HepG2 (cell line): ENCODE measurements at regions not wholly inside any gene's neighbourhood (a gene's known extent, or its start where the extent isn't known, plus 50 kb on each side); places are given as distances from the start of the nearest gene placed in this dataset.

ENCODE experiments used
- ATAC-seq: fragments of 200-7000 bp; cut with Tn5 transposase; 3 replicates; pipeline ENCODE4 v1.9.1; 2020; ENCODE audit warnings: mild to moderate bottlenecking, moderate library complexity
- BruUV-seq: library from RNA; stranded (reverse); fragments of 400-500 nt; replicated peaks from 2 replicates; lab custom pipeline; 2021; lab: Mats Ljungman, UMichigan
- CTCF ChIA-PET: fragments of 300-600 bp; formaldehyde crosslinking; extraction: SDS; loops from one replicate; lab custom pipeline; 2021; ENCODE audit warnings: low total read pairs, inconsistent platforms, low intra/inter-chr PET ratio; lab: Yijun Ruan, JAX
- POLR2A ChIA-PET: fragments of 350-600 bp; sonication (Branson Sonifier 250); formaldehyde crosslinking; loops from one replicate; lab custom pipeline; 2020; ENCODE audit warnings: antibody characterized with exemption, inconsistent platforms; lab: Yijun Ruan, JAX
- DNase-seq: peaks from one replicate; pipeline ENCODE4 v3.0.0-alpha.2; 2015; ENCODE audit warnings: low spot score
- FAIRE-seq: peaks from 3 replicates; lab custom pipeline; 2011; peaks lifted over from hg19 to GRCh38; lab: Jason Lieb, UNC
- H2AFZ ChIP-seq: one replicate; pipeline ENCODE4 v1.6.1; 2011; ENCODE audit warnings: low read length, inconsistent platforms
- H3K27ac ChIP-seq: fragments of 300-600 bp; 3 replicates; pipeline ENCODE4 v1.8.0; 2011; ENCODE audit warnings: mixed run types, mild to moderate bottlenecking, mixed read lengths, low read length, inconsistent platforms; ENCODE audit not compliant: insufficient read depth; ENCODE audit errors: extremely low read length
- H3K27me3 ChIP-seq, 2 experiments: fragments of 200-600 bp in 1 of 2; 2 replicates in 1 of 2; 3 replicates in 1 of 2; pipeline versions ENCODE4 v1.6.0 to v1.8.0; 2011; ENCODE audit warnings: low read length in 2 of 2, mild to moderate bottlenecking in 2 of 2, moderate library complexity in 2 of 2, inconsistent platforms in 1 of 2; ENCODE audit not compliant: insufficient read depth in 2 of 2, control insufficient read depth in 1 of 2
- H3K36me3 ChIP-seq, 2 experiments: fragments of 200-600 bp in 1 of 2; replicated peaks in 1 of 2; 2 replicates in 1 of 2; 3 replicates in 1 of 2; pipeline versions ENCODE4 v1.5.1 to v1.8.0; 2011; ENCODE audit warnings: low read length in 2 of 2, inconsistent platforms in 1 of 2; ENCODE audit not compliant: insufficient read depth in 2 of 2, control insufficient read depth in 1 of 2
- H3K4me1 ChIP-seq: 2 replicates; pipeline ENCODE4 v1.5.1; 2012; ENCODE audit warnings: low read length, inconsistent platforms; ENCODE audit not compliant: insufficient read depth
- H3K4me2 ChIP-seq: 2 replicates; pipeline ENCODE4 v1.6.0; 2011; ENCODE audit warnings: low read depth, low read length, inconsistent platforms
- H3K4me3 ChIP-seq, 3 experiments: fragments of 200-600 bp in 1 of 3; sonication (generic), shearing (Covaris generic) in 1 of 3; replicated peaks in 1 of 3; 2 replicates each; pipeline ENCODE4 v1.5.1; 2011 to 2016; ENCODE audit warnings: low read length in 3 of 3, inconsistent platforms in 2 of 3, low read depth in 2 of 3, mild to moderate bottlenecking in 2 of 3, control low read depth in 1 of 3, mixed read lengths in 1 of 3; ENCODE audit not compliant: insufficient read depth in 1 of 3
- H3K79me2 ChIP-seq: one replicate; pipeline ENCODE4 v1.6.1; 2011; ENCODE audit warnings: low read length, inconsistent platforms; ENCODE audit not compliant: insufficient read depth
- H3K9ac ChIP-seq: 2 replicates; pipeline ENCODE4 v1.6.0; 2011; ENCODE audit warnings: mild to moderate bottlenecking, low read depth, low read length, inconsistent platforms; ENCODE audit not compliant: insufficient read depth
- H3K9me3 ChIP-seq: 2 replicates; pipeline ENCODE4 v1.5.1; 2012; ENCODE audit warnings: mild to moderate bottlenecking, low read length
- H4K20me1 ChIP-seq: 2 replicates; pipeline ENCODE4 v1.6.0; 2011; ENCODE audit warnings: inconsistent platforms, mild to moderate bottlenecking, low read length, moderate library complexity; ENCODE audit not compliant: insufficient read depth
- GPBP1L1 ChIP-seq: sonication (generic); formaldehyde crosslinking; IDR thresholded peaks from 2 replicates; pipeline ENCODE4 v1.5.0; 2020; ENCODE audit warnings: mild to moderate bottlenecking, missing genetic modification reagents
- KMT2B ChIP-seq: IDR thresholded peaks from 2 replicates; pipeline ENCODE4 v1.6.1; 2016; ENCODE audit warnings: missing genetic modification reagents, missing compliant biosample characterization
- RNF219 ChIP-seq: sonication (generic); formaldehyde crosslinking; IDR thresholded peaks from 2 replicates; pipeline ENCODE4 v1.5.0; 2020; ENCODE audit warnings: mild to moderate bottlenecking, missing genetic modification reagents
- RXRA ChIP-seq: sonication (generic); formaldehyde crosslinking; IDR thresholded peaks from 2 replicates; pipeline ENCODE4 v1.5.1; 2020; ENCODE audit warnings: missing genetic modification reagents
- SP1 ChIP-seq, 2 experiments: fragments of 450-650 bp in 1 of 2; sonication (generic) in 1 of 2; formaldehyde crosslinking in 1 of 2; IDR thresholded peaks; 2 replicates each; pipeline versions ENCODE4 v1.4.0 to v1.6.1; 2016 to 2020; ENCODE audit warnings: missing genetic modification reagents in 1 of 2
- ZNF138 ChIP-seq: sonication (generic); formaldehyde crosslinking; IDR thresholded peaks from 2 replicates; pipeline ENCODE4 v1.5.0; 2020; ENCODE audit warnings: mild to moderate bottlenecking, low read depth, missing genetic modification reagents
- ZNF382 ChIP-seq: sonication (generic); formaldehyde crosslinking; IDR thresholded peaks from 2 replicates; pipeline ENCODE4 v1.5.0; 2020; ENCODE audit warnings: missing genetic modification reagents, mild to moderate bottlenecking, borderline replicate concordance
- ZNF652 ChIP-seq: IDR thresholded peaks from 2 replicates; pipeline ENCODE4 v1.6.1; 2016; ENCODE audit warnings: low read depth, borderline replicate concordance
- ZNF703 ChIP-seq: sonication (generic); formaldehyde crosslinking; IDR thresholded peaks from 2 replicates; pipeline ENCODE4 v1.5.1; 2020; ENCODE audit warnings: missing genetic modification reagents, mild to moderate bottlenecking, moderate library complexity, borderline replicate concordance
- in situ Hi-C: cut with HindIII; loops from 2 replicates; pipeline ENCODE4 v1.10.0; 2017; ENCODE audit warnings: low pct_unique_long_range_greater_than_20kb; ENCODE audit not compliant: extremely low pct_ligation_motif_present
- intact Hi-C: fragments of 100-400 bp; cut with micrococcal nuclease; formaldehyde crosslinking; loops from one replicate; pipeline ENCODE4 v1.10.0; 2022; ENCODE audit not compliant: unreplicated experiment

GRCh38 chr18:4986677-4987076 is 210.4 kb downstream of the AKAIN1 start (continued):
- TF ChIP-seq GPBP1L1: no peak
- no peak for TF ChIP-seq ZNF703 (CRISPR knock-in tag)
- TF ChIP-seq RNF219: no peak
- no peak for TF ChIP-seq SP1 (IDR thresholded peaks at IDR 0.05)
- no peak for TF ChIP-seq SP1 (CRISPR knock-in tag; IDR thresholded peaks at IDR 0.05)
- TF ChIP-seq RXRA (CRISPR knock-in tag): no peak

DNA sequence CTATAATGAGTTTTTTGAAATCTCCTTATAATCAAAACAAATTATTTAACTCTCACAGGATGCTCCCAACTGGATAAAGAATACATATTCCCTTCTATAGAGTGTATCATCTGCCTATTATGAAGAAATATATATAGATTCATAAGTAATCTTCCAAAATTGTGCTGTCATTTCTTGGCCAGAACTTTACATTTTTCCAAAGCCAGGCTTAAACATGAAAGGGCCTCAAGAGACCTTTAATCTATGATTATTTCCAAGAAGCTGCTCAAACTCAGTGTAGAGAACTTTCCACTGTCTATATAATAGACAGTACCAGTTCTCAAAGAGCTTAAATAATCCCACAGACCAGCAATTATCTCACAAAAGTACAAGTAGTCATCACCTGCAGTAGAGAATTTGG is 211.0 kb downstream of the AKAIN1 start:
- in situ Hi-C loops: no loop called here

More for the DNA sequence above, 211.0 kb downstream of the AKAIN1 start:
- no TSS peak for BruUV-seq
- ChIA-PET CTCF (no interaction called here), POLR2A (no interaction called here)
- Histone ChIP-seq H3K9ac (no peak overlapping the region), H3K36me3 (no peaks in the 10 kb centered on the region), H3K9me3 (no peaks in the 10 kb centered on the region), H3K4me2 (no peak overlapping the region), H3K79me2 (no peaks in the 10 kb centered on the region), H3K4me1 (no peaks in the 10 kb centered on the region), H3K27ac (no peak overlapping the region), H3K4me3 (no peak overlapping the region), H3K27me3 (no peaks in the 10 kb centered on the region), H4K20me1 (no peaks in the 10 kb centered on the region), H2AFZ (no peak overlapping the region)
- ATAC-seq (no peak), FAIRE-seq (no peak), DNase-seq (no peak)
- intact Hi-C loops: no loop called here
- TF ChIP-seq KMT2B (CRISPR knock-in tag) (no peak), ZNF652 (CRISPR knock-in tag) (no peak), ZNF382 (no peak), ZNF138 (CRISPR knock-in tag) (no peak)
